Gastroesophageal sphincter (tissue), 3 donors: ENCODE measurements at regions not wholly inside any gene's neighbourhood (a gene's known extent, or its start where the extent isn't known, plus 50 kb on each side); places are given as distances from the start of the nearest gene placed in this dataset.

Experiments
- CTCF ChIP-seq, 4 experiments: fragments of 200-600 bp in 2 of 4; fragments of 450-650 bp in 2 of 4; sonication (generic) in 1 of 4; IDR thresholded peaks; one replicate each; pipeline ENCODE4 v1.5.1; 2017 to 2019; ENCODE audit warnings: antibody characterized with exemption in 4 of 4, mild to moderate bottlenecking in 2 of 4, moderate library complexity in 2 of 4
- POLR2A ChIP-seq, 2 donors: fragments of 450-650 bp; IDR thresholded peaks; one replicate each; pipeline ENCODE4 v1.6.1; 2017; ENCODE audit warnings: antibody characterized with exemption in 2 of 2, mild to moderate bottlenecking in 2 of 2, moderate library complexity in 1 of 2
- POLR2AphosphoS5 ChIP-seq: sonication (generic); formaldehyde crosslinking; IDR thresholded peaks from one replicate; pipeline ENCODE4 v1.6.1; 2017; ENCODE audit warnings: antibody characterized with exemption

GRCh38 chr3:70832089-70832833 is 519.8 kb upstream of the MDFIC2 start:
- TF ChIP-seq POLR2A (IDR thresholded peaks at IDR 0.05), result no peak
- no peak for TF ChIP-seq CTCF (IDR thresholded peaks at IDR 0.05)
- peak; percentile 56 for TF ChIP-seq POLR2AphosphoS5
